ENCODE measurements at regions not wholly inside any gene's neighbourhood (a gene's known extent, or its start where the extent isn't known, plus 50 kb on each side); places are given as distances from the start of the nearest gene placed in this dataset.

DNA sequence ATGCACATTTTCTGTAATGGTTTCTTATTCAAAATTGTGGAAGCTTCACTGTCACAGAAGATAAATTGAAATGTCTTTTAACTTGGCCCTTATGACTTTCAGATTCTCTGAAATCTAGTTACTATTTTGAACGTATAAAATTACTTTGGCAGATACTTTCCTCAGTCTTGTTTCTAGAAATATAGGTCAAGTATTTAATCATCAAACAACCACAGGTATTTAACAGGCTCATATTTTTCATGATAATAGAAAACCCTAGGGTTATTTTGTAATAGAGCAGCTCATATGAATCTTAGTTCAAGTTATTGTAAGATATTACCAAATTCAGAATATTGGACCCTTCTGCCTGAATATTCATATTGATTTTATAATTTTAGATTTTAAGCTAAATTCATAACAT is 236.0 kb upstream of the CDH18 start:
- no peak overlapping the region for H3K4me3 ChIP-seq (ENCODE audit: low read depth, low read length)
- TF ChIP-seq, protein P1, sequence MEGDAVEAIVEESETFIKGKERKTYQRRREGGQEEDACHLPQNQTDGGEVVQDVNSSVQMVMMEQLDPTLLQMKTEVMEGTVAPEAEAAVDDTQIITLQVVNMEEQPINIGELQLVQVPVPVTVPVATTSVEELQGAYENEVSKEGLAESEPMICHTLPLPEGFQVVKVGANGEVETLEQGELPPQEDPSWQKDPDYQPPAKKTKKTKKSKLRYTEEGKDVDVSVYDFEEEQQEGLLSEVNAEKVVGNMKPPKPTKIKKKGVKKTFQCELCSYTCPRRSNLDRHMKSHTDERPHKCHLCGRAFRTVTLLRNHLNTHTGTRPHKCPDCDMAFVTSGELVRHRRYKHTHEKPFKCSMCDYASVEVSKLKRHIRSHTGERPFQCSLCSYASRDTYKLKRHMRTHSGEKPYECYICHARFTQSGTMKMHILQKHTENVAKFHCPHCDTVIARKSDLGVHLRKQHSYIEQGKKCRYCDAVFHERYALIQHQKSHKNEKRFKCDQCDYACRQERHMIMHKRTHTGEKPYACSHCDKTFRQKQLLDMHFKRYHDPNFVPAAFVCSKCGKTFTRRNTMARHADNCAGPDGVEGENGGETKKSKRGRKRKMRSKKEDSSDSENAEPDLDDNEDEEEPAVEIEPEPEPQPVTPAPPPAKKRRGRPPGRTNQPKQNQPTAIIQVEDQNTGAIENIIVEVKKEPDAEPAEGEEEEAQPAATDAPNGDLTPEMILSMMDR (IDR thresholded peaks at IDR 0.05; ENCODE audit: control insufficient read depth, extremely low read depth, insufficient read depth): no peak
- no peak for DNase-seq (ENCODE audit: low read depth)

DNA sequence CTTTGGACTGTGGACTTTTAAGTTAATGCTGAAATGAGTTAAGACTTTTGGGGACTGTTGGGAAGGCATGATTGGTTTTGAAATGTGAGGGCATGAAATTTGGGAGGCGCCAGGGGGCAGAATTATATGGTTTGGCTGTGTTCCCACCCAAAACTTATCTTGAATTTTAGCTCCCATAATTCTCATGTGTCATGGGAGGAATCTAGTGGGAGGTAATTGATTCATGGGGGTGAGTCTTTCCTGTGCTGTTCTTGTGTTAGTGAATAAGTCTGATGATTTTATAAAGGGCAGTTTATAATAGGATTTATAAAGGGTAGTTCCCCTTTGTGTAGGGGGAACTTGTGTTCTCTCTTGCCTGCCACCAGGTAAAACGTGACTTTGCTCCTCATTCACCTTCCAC is 235.5 kb upstream of the CDH18 start:
- TF ChIP-seq, protein P1 (IDR thresholded peaks at IDR 0.05; ENCODE audit: control insufficient read depth, extremely low read depth, insufficient read depth): no peak
- DNase-seq (ENCODE audit: low read depth): no peak
- no peak overlapping the region for H3K4me3 ChIP-seq (ENCODE audit: low read depth, low read length)

DNA sequence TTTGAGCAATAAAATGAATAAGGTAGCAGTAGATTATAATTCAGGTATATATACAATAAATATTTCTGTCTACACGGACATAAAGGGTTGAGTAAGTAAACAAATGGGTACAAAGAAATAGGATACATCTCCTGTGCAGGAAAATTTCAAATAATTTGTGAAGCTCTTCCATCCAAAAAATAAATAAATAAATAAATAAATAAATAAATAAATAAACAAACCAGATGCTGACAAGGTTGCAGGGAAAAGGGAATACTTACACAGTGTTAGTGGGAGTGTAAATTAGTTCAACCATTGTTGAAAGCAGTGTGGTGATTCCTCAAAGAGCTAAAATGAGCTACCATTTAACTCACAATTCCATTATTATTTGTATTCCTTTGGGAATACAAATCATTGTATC is 227.3 kb upstream of the CDH18 start:
- TF ChIP-seq, protein P1 (IDR thresholded peaks at IDR 0.05; ENCODE audit: control insufficient read depth, extremely low read depth, insufficient read depth): no peak
- DNase-seq (ENCODE audit: low read depth): no peak

DNA sequence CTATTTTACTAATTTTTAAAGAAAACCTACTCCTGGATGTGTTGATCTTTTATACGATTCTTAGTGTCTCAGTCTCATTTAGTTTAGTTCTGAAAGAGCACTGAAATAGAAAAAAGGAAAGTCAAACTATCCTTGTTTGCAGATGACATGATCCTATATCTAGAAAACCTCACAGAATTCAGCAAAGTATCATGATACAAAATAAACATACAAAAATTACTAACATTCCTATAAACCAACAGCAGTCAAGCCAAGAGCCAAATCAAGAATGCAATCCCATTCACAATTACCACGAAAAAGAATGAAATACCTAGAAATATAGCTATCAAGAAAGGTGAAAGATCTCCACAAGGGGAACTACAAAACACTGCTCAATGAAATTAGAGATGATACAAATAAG is 225.8 kb upstream of the CDH18 start:
- TF ChIP-seq, protein P1 (IDR thresholded peaks at IDR 0.05; ENCODE audit: control insufficient read depth, extremely low read depth, insufficient read depth): no peak
- DNase-seq (ENCODE audit: low read depth): no peak
- H3K4me3 ChIP-seq (ENCODE audit: low read depth, low read length): no peak overlapping the region

More for the DNA sequence above, 227.3 kb upstream of the CDH18 start:
- H3K4me3 ChIP-seq (ENCODE audit: low read depth, low read length): no peak overlapping the region

DNA sequence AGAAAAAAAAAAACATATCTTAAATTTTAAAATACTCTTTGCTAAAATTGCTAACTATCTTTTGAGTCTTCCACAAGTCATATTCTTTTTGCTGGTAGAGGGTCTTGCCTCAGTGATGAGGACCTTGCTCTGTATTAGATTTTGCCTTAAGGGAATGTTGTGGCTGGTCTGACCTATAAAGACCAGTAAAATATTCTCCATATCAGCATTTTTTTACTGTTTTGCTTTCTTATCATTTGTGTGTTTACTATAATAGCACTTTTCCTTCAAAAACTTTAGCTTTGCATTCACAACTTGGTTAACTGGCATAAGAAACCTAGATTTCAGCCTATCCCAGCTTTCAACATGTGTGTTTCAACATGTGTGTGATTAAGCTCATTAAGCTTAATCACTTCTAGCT is 224.7 kb upstream of the CDH18 start:
- DNase-seq (ENCODE audit: low read depth): no peak
- TF ChIP-seq, protein P1 (IDR thresholded peaks at IDR 0.05; ENCODE audit: control insufficient read depth, extremely low read depth, insufficient read depth): no peak
- no peak overlapping the region for H3K4me3 ChIP-seq (ENCODE audit: low read depth, low read length)

DNA sequence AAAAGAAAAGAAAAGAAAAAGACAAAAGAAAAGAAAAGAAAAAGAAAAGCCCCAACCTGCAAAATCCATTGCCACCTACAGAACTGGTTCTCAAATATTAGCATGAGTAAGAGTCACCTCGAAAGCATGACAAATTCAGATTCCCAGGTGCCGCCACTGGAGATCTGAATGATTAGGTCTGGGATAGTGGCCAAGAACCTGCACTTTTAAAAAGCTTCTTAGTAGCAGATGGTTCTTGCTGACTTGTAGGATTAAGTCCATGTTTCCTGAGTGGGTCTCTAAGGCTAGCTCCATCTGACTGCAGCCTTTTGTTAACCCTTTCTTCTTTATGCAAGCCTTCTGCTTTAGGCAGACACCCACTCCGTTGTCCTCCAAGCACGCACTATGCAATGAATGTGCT is 178.5 kb upstream of the CDH18 start:
- TF ChIP-seq, protein P1 (IDR thresholded peaks at IDR 0.05; ENCODE audit: control insufficient read depth, extremely low read depth, insufficient read depth): no peak
- no peak for DNase-seq (ENCODE audit: low read depth)
- no peak overlapping the region for H3K4me3 ChIP-seq (ENCODE audit: low read depth, low read length)

DNA sequence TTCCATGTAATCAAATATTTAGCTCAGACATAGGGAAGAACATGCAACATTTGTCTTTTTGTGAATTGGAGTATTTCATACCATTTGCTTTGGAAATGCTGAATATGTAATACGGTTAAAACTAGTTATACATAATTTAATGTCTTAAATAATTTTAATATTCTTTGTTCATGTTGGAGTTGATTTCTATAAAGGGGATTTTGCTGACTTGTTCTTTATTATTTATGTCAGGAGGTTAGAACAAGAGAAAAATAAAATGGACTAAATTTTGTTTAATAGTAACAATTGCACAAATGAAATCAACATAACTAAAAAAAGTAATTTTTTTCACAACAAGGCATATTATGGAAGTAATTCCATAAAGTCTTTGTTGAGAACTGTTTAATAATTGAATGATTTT is 170.0 kb upstream of the CDH18 start:
- H3K4me3 ChIP-seq (ENCODE audit: low read depth, low read length): no peak overlapping the region
- TF ChIP-seq, protein P1 (IDR thresholded peaks at IDR 0.05; ENCODE audit: control insufficient read depth, extremely low read depth, insufficient read depth): no peak
- DNase-seq (ENCODE audit: low read depth): no peak

Data from LNCaP clone FGC (cell line).